Rectal smooth muscle tissue (tissue), 1 donor: ENCODE measurements at regions not wholly inside any gene's neighbourhood (a gene's known extent, or its start where the extent isn't known, plus 50 kb on each side); places are given as distances from the start of the nearest gene placed in this dataset.

Experiments
- H3K27ac ChIP-seq: one replicate; pipeline ENCODE4 v1.7.0; 2013; ENCODE audit warnings: low read depth, low read length, inconsistent platforms
- H3K27me3 ChIP-seq: one replicate; pipeline ENCODE4 v1.7.0; 2013; ENCODE audit warnings: low read length; ENCODE audit not compliant: control insufficient read depth, insufficient read depth
- H3K36me3 ChIP-seq: one replicate; pipeline ENCODE4 v1.7.0; 2013; ENCODE audit warnings: low read length; ENCODE audit not compliant: control insufficient read depth, insufficient read depth
- H3K4me1 ChIP-seq: one replicate; pipeline ENCODE4 v1.7.0; 2013; ENCODE audit warnings: low read length; ENCODE audit not compliant: control insufficient read depth, insufficient read depth
- H3K4me3 ChIP-seq: one replicate; pipeline ENCODE4 v1.7.0; 2013; ENCODE audit warnings: low read length
- H3K9ac ChIP-seq: one replicate; pipeline ENCODE4 v1.7.0; 2013; ENCODE audit warnings: low read length

- H3K4me1 ChIP-seq: no peaks in the 10 kb centered on the region
- H3K9ac ChIP-seq: no peak overlapping the region
- H3K27me3 ChIP-seq: no peaks in the 10 kb centered on the region
- H3K36me3 ChIP-seq: no peaks in the 10 kb centered on the region
- no peak overlapping the region for H3K4me3 ChIP-seq
- no peak overlapping the region for H3K27ac ChIP-seq
These were observed 161.3 kb downstream of the KLF13 start for GRCh38 chr15:31487811-31488436.

GRCh38 chr15:31488437-31489204 is 162.0 kb downstream of the KLF13 start:
- no peaks in the 10 kb centered on the region for H3K36me3 ChIP-seq
- H3K27ac ChIP-seq: no peak overlapping the region
- H3K4me3 ChIP-seq: no peak overlapping the region
- H3K4me1 ChIP-seq: no peaks in the 10 kb centered on the region
- H3K9ac ChIP-seq: no peak overlapping the region
- H3K27me3 ChIP-seq: no peaks in the 10 kb centered on the region

- Histone ChIP-seq H3K9ac (no peak overlapping the region), H3K27me3 (no peaks in the 10 kb centered on the region), H3K36me3 (no peaks in the 10 kb centered on the region), H3K27ac (no peak overlapping the region), H3K4me1 (no peaks in the 10 kb centered on the region), H3K4me3 (no peak overlapping the region)
These were observed 162.6 kb downstream of the KLF13 start for GRCh38 chr15:31489281-31489680.

- Histone ChIP-seq H3K36me3 (no peaks in the 10 kb centered on the region), H3K4me1 (no peaks in the 10 kb centered on the region), H3K27me3 (no peaks in the 10 kb centered on the region), H3K27ac (no peak overlapping the region), H3K4me3 (no peak overlapping the region), H3K9ac (no peak overlapping the region)
These were observed 163.4 kb downstream of the KLF13 start for GRCh38 chr15:31489801-31490646.

GRCh38 chr15:31494786-31495185 is 168.2 kb downstream of the KLF13 start:
- no peak overlapping the region for H3K27ac ChIP-seq
- H3K36me3 ChIP-seq: no peaks in the 10 kb centered on the region
- H3K4me3 ChIP-seq: no peak overlapping the region
- H3K4me1 ChIP-seq: no peaks in the 10 kb centered on the region
- H3K9ac ChIP-seq: no peak overlapping the region
- no peaks in the 10 kb centered on the region for H3K27me3 ChIP-seq

DNA sequence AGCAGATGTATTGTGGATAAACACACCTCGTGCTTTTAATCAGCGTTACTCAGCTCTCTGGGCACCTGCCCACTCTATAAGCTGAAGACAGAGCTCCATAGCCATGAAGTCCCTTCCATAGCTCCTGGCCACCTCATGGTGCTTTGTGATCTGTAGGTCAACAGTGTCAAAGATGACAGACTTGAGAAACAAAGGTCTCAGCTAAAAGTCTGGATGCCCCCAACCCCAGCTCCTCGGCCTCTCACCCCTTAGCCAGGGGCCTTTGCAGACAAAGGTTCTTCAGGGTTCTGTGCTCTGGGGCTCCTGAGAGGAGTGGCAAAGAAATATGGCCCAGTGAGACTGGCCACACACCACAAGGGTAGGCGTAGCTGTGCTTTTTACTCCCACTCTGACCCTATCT is 168.6 kb downstream of the KLF13 start:
- no peaks in the 10 kb centered on the region for H3K27me3 ChIP-seq
- H3K4me1 ChIP-seq: no peaks in the 10 kb centered on the region

GRCh38 chr15:31497838-31498237 is 171.2 kb downstream of the KLF13 start:
- H3K9ac ChIP-seq: no peak overlapping the region
- H3K27me3 ChIP-seq: no peaks in the 10 kb centered on the region
- H3K4me3 ChIP-seq: no peak overlapping the region
- no peak overlapping the region for H3K27ac ChIP-seq
- no peaks in the 10 kb centered on the region for H3K4me1 ChIP-seq
- H3K36me3 ChIP-seq: no peaks in the 10 kb centered on the region

More for the DNA sequence above, 168.6 kb downstream of the KLF13 start:
- Histone ChIP-seq H3K27ac (no peak overlapping the region), H3K9ac (no peak overlapping the region), H3K4me3 (no peak overlapping the region), H3K36me3 (no peaks in the 10 kb centered on the region)

- Histone ChIP-seq H3K27me3 (no peaks in the 10 kb centered on the region), H3K4me3 (no peak overlapping the region), H3K9ac (no peak overlapping the region), H3K27ac (no peak overlapping the region), H3K36me3 (no peaks in the 10 kb centered on the region), H3K4me1 (no peaks in the 10 kb centered on the region)
These were observed 171.7 kb downstream of the KLF13 start for GRCh38 chr15:31498329-31498728.

DNA sequence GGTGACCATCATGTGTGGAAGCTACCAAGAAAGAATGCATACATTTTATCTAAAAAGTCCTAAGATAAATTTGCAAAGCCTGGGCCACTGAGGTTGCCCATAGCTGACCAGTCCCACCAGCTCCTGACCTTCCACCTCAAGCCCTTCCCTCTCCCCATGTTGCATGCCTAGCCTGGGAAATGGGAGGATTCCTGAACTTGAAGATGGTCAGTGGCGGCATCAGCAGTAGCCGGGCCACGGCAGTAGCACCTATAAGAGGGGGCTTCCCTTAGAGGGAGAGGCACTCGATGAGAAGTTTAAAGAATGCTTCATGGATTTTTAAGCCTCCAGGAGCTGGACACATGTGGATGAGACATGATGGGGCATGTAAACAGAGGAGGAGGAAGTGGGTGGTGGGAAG is 172.1 kb downstream of the KLF13 start:
- Histone ChIP-seq H3K9ac (no peak overlapping the region), H3K4me3 (no peak overlapping the region), H3K4me1 (no peaks in the 10 kb centered on the region), H3K27me3 (no peaks in the 10 kb centered on the region), H3K27ac (no peak overlapping the region), H3K36me3 (no peaks in the 10 kb centered on the region)

GRCh38 chr15:31499236-31499952 is 172.8 kb downstream of the KLF13 start:
- no peaks in the 10 kb centered on the region for H3K4me1 ChIP-seq
- H3K36me3 ChIP-seq: no peaks in the 10 kb centered on the region
- H3K9ac ChIP-seq: no peak overlapping the region
- no peak overlapping the region for H3K27ac ChIP-seq
- no peaks in the 10 kb centered on the region for H3K27me3 ChIP-seq
- no peak overlapping the region for H3K4me3 ChIP-seq

DNA sequence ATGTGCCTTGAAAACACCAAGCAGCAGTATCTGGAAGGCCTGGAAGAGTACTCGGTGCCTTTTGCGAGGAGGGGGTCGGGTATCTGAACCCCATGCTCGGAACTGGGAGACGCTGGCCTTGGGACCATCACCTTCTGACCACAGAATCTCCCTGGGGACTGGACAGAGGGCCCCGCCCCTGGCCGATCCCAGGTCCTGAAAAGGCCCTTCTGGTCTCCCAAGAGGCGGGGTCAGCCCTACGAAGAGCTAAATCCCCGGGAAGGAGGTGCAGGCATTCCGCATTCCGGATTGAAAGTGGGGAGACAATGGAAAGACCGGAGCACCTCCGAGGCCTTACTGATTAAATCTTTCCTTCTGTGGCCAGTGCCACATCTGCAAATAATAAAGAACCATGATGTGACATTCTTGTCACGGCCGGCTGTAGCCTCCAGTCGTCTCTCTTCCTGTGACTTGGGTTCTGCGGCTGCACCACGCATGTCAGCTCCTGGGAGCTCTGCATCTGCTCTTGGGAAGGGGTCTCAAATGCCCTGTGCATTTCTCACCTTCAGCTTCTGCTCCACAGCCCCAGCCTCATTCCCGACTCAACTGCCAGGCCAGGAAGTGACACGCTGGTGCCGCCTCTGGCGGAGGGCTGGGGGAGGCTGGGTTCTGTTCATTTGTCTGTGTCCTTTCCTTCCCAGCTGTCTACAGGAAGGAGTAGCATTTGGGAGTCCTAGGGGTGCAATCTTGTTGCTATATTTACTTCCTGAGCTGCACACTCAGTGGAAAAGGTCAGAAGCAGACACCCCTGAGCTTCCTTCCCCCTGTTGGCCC is 173.5 kb downstream of the KLF13 start:
- Histone ChIP-seq H3K9ac (no peak overlapping the region), H3K36me3 (no peaks in the 10 kb centered on the region), H3K27ac (no peak overlapping the region), H3K27me3 (no peaks in the 10 kb centered on the region), H3K4me3 (no peak overlapping the region), H3K4me1 (no peaks in the 10 kb centered on the region)
